ENCODE measurements at regions not wholly inside any gene's neighbourhood (a gene's known extent, or its start where the extent isn't known, plus 50 kb on each side); places are given as distances from the start of the nearest gene placed in this dataset.
"Not testable (repeated sequence)": the region's sequence is repeated elsewhere in the genome, so short reads cannot be mapped to it uniquely, and the experiment has no call there.

DNA sequence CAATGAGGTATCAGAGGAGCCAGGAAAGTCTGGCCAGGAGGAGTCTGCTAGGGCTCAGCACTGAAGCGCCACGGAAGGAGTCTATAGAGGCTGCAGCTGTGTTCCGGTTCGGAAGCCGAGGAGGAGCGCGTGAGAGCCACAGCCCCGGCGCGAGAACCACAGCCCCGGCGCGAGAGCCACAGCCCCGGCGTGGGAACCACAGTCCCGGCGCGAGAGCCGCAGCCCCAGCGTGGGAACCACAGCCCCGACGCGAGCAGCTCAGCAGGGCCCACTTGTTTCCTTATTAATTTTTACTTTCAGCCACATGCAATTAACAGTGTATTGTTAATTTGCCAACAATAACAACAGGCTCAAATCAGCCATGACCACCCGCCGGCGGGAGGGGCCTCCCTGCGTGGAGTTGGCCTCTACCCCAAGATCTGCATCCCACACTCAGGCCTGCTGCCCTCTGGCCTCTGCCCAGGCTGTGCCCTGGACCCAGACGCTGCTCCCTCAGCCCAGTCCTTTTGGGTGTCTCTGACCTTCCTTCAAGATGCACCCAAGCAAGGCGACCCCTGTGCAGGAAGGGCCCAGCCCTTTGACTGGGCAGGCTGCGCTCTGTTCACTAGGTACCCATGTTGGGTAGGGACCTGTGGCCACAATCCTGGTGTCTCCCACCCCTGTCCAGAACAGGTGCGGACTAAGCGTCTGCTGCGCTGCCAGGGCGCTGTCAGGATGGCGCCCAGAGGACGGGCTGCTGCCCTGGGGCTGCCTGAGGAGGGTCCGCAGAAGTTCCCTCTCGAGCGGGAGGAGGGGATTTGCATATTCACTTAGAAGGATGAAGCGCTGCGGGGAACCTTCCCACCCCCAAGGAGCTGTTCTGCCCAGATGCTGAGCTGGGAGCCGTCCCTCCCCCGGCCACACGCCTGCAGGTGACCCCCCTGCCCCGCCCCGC is 113.8 kb downstream of the ADRA2C start:
- no peak for DNase-seq (ENCODE audit: low read depth, low spot score)

DNA sequence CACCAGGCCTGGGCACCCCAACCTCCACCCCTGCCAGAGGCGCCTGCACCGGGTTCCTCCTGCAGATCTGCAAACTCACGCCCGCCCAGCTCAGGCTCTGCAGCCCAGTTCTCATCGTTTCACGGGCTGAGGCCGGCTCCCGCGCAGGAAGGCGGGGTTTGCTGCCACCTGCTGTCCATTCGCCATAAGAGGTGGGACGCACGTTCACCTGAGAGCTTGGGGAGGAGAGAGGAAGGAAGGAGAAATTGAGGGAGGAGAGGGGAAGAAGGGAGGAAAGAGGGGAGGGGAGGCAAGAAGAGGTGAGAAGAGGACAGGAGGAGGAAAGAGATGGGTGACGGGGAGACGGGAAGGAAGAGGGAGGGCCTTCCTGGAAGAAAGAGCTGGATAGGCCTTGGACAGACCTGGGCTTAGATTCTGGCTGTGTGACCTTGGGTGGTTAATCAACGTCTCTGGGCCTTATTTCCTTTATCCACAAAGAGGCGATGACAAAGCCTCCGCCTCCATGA is 114.5 kb downstream of the ADRA2C start:
- DNase-seq (ENCODE audit: low read depth, low spot score) = peak; percentile 36

DNA sequence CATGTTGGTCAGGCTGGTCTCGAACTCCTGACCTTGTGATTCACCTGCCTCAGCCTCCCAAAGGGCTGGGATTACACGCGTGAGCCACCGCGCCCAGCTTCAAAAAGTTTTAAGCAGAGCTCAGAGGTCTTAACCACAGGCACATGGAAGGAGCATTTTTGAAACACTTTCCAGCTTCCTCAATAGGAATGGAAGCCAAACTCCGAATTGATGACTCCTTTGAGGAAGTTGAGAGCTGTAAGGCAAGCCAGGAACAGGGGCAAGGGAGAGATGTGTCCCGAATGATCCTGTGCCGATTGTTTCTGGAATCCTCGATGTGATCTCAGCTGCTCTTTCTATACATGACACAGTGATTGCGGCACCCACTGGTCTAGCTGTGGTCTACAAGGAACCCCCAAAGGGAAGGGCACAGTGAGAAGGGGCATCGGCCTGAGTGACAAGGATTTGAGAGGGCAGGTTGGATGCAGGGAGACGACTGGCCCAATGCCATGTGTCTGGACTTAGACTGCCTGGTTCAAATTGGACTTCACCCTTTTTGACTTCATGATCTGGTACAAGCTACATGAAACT is 116.2 kb downstream of the ADRA2C start:
- not testable (repeated sequence) for DNase-seq (ENCODE audit: low read depth, low spot score)

DNA sequence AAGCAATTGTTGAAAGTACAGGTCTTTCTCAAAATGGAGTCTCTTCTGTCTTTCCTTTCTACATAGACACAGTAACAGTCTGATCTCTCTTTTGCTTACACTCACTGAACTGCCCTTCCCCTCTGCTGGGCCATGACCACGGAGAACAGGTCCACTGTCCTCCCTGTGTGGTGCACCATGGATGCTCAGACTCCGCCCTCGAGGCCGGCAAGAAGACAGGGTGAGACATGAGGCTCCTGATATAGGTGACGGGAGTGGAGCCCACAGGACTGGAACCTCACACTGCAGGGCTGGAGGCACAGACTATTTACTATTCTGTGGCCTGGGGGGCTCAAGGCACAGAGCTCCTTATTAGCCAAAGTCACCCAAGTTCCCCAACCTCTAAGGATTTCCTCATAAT is 118.1 kb downstream of the ADRA2C start:
- not testable (repeated sequence) for DNase-seq (ENCODE audit: low read depth, low spot score)

DNA sequence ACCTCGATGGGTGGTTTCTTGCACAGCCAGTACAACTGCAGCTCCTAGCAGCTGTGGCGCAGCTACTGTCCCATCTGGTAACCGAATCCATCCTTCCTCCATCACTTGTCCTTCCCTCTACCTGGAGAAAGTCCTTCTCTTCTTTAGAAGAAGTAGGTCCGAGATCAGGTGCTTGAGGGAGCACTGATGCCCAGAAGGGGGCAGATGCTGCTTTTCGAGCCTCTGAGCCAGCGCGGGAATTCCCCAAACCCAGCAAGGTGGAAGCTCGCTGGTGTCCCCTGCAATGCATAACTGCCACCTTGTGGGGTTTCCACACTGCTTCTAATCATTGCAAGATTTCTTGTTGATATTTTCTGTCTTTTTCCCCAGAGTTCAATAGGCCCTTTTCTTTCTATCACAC is 127.4 kb downstream of the ADRA2C start:
- DNase-seq (ENCODE audit: low read depth, low spot score) = not testable (repeated sequence)

DNA sequence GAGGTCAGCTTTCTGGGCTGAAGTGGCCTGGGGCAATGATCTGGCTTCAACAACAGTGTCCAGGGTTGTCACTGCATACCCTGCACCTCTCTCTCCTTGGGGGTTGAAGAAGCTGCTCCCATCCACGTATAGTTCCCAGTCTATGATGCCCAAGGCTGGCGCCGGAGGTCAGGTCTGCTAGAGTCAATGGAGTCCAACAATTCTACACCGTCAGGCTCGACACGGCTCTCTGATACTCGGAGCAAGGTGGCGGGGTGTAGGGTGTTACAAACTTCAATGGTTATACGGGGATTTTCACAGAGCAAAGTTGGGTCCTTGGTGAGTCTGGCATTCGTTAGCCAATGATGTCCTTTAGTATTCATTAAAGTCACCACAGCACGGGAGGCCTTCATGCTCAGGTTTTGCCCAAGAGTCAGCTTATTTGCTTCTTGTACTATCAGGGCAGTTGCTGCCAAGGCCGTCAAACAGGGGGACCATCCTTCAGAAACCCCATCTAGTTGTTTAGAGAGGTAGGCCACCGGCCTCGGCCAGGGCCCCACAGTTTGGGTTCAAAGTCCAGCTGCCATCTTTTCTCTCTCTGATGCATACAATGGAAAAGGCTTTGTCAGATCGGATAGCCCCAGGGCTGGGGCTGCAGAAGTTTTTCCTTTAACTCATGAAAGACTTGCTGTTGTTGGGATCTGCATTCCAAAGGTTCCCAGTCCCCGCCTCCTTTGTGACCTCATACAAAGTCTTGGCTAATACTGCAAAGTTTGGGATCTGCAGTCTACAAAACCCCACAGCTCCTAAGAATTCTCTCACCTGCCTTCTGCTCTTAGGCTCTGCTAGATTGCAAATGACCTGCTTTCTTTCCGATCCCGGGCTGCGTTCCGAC is 128.1 kb downstream of the ADRA2C start:
- not testable (repeated sequence) for DNase-seq (ENCODE audit: low read depth, low spot score)

DNA sequence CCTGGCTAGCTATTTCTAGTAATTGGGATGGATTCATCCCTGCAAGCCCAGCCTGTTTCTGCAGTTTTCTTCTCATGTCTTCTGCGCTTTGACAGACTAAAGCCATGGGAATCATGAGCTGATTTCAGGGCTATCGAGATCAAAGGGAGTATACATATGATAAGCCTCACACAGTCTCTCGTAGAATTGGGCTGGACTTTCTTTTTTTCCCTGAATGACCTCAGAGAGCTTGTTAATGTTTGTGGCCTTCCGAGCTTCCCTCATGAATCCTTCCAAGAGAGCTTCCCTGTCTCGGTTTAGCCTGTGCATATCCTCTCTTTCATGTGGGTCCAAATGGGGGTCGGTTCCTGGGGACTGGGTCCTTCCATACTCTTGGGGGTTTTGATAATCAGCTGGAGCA is 130.3 kb downstream of the ADRA2C start:
- no peak for DNase-seq (ENCODE audit: low read depth, low spot score)

DNA sequence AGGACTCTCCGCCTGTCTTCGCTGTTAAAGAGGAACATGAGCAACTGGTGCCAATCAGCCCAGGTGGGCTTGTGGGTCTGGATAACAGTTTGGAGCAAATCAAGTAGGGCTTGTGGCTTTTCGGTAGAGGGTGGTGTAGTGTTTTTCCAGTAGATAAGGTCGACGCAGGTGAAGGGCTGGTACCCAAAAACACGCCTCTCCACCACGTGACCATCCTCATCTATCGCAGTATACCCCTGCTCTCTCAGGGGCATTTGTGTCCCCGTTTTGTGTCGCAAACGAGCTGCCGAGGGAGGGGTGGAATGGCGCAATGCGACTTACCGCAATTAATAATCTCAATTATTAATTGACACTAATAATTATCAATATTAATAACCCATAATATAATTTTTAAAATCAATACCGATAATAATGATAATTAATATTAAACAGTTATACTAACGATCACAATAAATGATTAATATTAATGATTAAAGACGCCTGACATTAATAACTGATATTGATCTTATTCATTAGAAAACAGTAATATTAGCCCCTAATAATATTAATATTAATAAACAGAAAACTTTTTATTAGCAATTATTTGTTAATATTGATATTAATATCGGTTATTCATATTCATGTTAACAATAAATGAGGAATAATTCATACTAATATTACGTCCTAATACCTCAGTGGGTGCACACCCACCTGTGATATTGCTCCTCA is 130.8 kb downstream of the ADRA2C start:
- DNase-seq (ENCODE audit: low read depth, low spot score) = not testable (repeated sequence)

DNA sequence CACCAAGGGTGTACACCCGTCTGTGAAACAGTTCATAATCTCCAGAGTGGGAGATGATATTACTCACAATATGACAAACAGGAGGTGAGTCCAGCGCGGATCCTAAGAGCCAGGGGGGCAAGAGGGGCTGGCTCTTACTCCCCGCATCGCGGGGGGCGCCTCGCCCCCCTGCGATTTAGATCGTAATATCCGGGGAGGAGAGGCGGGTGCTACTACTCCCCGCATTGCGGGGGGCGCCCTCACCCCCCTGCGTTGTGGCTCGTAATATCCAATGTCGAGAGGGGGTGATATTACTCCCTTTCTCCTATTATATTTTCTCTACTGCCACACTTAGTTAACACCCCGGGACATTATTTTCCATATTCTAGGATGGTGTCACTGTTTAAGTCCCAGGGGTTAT is 131.9 kb downstream of the ADRA2C start:
- no peak for DNase-seq (ENCODE audit: low read depth, low spot score)

DNA sequence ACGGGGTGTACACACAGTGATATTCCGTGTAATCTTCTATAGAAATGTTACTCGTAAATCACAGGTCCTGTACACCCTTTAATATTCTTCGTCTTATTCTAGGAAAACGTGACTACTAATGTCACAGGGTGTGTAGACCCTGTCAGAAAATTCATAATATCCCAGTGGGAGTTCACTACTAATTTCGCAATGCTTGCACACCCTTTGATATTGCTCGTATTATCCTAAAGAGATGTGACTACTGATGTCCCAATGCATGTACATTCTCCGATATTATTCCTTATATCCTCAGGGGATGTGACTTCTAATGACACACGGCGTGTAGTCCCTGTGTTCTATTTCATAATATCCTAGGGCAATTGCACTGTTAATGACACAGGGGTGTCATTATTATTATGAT is 132.7 kb downstream of the ADRA2C start:
- not testable (repeated sequence) for DNase-seq (ENCODE audit: low read depth, low spot score)

DNA sequence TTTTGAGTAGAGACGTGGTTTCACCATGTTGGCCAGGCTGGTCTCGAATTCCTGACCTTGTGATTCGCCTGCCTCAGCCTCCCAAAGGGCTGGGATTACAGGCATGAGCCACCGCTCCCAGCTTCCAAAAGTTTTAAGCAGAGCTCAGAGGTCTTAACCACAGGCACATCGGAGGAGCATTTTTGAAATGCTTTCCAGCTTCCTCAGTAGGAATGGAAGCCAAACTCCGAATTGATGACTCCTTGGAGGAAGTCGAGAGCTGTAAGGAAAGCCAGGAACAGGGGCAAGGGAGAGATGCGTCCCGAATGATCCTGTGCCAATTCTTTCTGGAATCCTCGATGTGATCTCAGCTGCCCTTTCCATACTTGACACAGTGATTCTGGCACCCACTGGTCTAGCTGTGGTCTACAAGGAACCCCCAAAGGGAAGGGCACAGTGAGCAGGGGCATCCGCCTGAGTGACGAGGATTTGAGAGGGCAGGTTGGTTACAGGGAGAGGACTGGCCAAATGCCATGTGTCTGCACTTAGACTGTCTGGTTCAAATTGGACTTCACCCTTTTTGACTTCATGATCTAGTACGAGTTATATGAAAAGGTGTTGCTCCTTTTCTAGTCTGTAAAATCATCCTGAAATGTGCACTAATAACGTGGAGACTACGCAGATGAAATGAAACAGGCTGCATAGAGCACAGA is 138.2 kb downstream of the ADRA2C start:
- not testable (repeated sequence) for DNase-seq (ENCODE audit: low read depth, low spot score)

DNA sequence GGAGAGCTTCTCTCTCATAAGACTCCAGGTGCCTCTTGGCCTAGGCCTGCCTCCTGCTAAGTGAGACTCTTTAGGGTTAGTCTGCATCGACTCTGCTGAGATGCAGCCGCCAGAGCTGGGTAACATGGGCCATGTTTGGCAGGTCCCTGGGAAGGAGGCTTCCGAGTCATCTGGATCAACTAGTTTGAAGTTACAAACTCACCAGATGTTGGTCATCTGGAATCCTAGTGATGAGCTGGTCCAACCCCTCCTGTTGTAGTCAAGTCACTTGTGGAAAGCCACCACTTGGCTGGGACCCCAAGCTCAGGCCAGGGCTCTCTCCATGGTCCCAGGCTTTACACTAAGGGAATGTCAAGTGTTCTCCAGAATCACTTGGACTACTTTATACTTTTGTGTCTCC is 143.4 kb downstream of the ADRA2C start:
- not testable (repeated sequence) for DNase-seq (ENCODE audit: low read depth, low spot score)

DNA sequence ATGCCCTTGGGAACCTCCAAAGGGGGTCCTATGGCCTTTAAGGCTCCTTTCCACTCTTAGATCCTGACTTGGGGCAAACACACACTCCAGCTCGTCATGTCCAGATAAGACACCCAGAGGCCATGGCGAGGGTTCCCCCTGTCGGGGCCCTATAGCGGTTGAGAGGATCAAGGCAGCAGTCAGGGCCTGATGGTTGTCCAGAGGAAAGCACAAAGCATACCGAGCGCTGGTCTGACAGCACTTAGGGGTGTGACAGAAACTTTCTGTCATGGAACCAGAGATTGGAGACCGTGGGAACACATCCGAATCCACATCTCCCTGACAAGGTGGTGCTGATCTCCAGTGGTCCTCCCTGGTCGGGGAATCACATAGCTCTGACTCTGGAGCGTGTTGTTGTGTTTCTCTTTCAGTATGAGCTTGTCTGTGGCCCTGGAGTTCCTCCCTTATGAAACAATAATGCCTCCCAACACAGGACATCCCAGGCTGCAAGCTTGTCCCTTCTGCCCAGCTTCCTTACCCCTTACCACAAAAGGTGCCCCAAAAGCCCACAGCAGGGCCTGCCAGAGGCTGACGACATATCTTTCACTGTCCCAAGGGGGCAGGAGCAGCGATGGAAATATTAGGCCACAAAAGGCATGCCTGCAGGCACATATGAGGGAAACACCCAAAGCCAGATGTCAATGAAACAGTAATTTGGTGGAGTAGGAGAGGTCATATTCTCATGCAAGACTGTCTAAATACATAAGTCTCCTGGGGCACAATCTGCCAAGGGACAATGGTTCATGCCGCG is 144.2 kb downstream of the ADRA2C start:
- not testable (repeated sequence) for DNase-seq (ENCODE audit: low read depth, low spot score)

DNA sequence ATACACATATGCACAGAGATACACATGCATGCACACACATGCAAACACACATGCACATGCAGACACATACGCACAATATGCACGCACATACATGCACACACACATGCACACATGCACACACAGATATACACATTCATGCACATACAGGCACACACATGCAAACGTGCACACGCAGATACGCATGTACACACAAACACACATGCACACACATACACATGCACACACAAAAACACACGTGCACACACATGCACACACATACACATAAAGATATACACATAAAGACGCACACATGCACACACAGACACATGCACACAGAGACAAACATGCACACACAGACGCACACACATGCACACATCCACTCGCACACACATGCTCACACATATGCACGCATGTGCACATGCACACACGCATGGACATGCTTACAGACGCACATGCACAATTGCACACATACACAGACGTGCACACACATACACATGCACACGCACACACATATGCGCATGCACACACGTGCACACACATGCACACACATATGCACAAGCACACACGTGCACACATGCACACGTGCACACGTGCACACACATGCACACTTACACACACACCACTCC is 145.2 kb downstream of the ADRA2C start:
- no peak for DNase-seq (ENCODE audit: low read depth, low spot score)

DNA sequence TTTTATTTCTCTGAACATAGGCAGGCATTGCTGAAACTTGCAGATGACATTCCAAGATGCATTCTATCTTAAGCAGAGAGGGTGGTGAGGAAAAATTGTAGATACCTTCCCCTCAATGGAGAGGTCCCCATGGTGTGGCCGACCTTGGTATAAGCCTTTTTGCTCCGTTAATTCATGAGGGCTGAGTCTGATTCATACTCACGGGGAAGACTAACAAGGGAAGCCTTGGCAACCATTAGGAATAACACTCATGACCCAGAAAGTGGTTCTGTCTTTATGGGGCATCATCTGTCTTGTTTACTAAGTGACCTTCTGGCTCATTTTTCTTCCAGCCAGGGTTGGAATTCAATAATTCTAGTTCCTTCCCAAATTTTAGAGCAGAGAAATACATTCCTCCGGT is 148.3 kb downstream of the ADRA2C start:
- DNase-seq (ENCODE audit: low read depth, low spot score) = not testable (repeated sequence)

DNA sequence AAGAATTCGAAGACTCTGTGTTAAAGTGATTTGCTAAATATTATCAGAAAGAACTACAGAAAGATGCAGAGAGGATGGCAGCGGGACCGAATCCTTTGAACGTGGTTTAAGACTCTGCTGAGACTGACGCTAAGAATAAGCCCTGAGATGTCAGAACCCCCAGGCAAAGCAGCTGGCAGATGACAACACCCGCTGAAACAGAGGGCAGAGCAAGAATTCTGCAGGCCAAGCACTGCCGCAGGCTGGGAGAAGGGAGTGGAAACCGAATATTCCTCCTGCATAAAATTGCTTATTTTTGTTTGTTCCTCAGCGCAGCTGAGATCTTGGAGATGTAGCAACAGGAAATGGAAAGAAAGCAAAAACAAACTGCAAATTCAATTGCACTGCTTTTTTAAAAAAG is 153.3 kb downstream of the ADRA2C start:
- not testable (repeated sequence) for DNase-seq (ENCODE audit: low read depth, low spot score)

DNA sequence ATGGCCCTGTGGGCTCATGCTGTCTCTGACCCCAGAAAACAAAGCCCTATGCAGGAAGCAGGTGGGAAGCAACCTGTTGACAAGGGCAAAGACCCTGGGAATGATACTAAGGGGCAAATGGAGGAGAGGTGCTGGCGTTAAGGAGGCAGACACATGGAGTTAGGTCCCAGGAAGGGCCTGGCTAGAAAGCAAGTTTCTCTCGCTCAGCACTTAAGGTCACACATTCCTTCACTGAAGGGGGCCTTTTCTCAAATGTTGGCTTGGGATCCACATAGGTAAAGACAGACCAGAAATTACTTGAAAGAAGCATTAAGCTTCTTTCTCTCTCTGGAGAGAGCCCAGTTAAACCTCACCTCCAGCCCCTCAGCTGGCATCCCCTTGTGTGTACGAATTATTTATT is 155.7 kb downstream of the ADRA2C start:
- not testable (repeated sequence) for DNase-seq (ENCODE audit: low read depth, low spot score)

DNA sequence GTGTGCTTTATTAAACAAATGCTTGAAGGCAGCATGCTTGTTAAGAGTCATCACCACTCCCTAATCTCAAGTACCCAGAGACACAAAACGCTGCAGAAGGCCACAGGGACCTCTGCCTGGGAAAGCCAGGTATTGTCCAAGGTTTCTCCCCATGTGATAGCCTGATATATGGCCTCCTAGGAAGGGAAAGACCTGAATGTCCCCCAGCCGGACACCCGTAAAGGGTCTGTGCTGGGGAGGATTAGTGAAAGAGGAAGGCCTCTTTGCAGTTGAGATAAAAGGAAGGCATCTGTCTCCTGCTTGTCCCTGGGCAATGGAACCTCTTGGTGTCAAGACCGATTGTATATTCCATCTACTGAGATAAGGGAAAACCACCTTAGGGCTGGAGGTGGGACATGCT is 159.7 kb downstream of the ADRA2C start:
- not testable (repeated sequence) for DNase-seq (ENCODE audit: low read depth, low spot score)

DNA sequence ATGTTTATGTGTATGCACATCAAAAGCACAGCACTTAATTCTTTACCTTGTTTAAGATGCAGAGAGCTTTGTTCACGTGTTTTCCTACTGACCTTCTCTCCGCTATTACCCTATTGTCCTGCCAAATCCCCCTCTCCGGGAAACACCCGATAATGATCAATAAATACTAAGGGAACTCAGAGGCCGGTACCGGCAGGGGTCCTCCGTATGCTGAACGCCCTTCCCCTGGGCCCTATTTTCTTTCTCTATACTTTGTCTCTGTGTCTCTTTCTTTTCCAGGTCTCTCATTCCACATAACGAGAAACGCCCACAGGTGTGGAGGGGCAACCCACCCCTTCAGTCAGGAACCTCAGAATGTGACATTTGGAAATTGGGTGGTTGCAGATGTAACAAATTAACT is 160.1 kb downstream of the ADRA2C start:
- not testable (repeated sequence) for DNase-seq (ENCODE audit: low read depth, low spot score)
